ENCODE measurements at regions not wholly inside any gene's neighbourhood (a gene's known extent, or its start where the extent isn't known, plus 50 kb on each side); places are given as distances from the start of the nearest gene placed in this dataset.
"Not testable (repeated sequence)": the region's sequence is repeated elsewhere in the genome, so short reads cannot be mapped to it uniquely, and the experiment has no call there.

GRCh38 chr17:46430300-46430699 lies 68.7 kb upstream of the ARL17B start:
- DNase-seq; H3K36me3 Mint-ChIP-seq; H2AFZ ChIP-seq (ENCODE audit: insufficient read depth, low read depth, low read length, poor library complexity, severe bottlenecking); H3K4me1 ChIP-seq (ENCODE audit: control insufficient read depth in 1 of 2, insufficient read depth in 2 of 2, low read length in 2 of 2); H3K4me2 ChIP-seq (replicated peaks; ENCODE audit: extremely low read depth, low read length, poor library complexity, severe bottlenecking); H3K4me3 Mint-ChIP-seq; H3K9me3 Mint-ChIP-seq; intact Hi-C loops (cut with micrococcal nuclease); H3K27me3 Mint-ChIP-seq (ENCODE audit: low read depth in 3 of 3); H3K4me3 ChIP-seq (replicated peaks in 1 of 3; ENCODE audit: low read depth in 2 of 3, low read length in 3 of 3); H3K4me1 Mint-ChIP-seq; H3K27ac ChIP-seq (ENCODE audit: low read depth in 1 of 2, low read length in 2 of 2); H3K27me3 ChIP-seq (ENCODE audit: control insufficient read depth in 2 of 2, insufficient read depth in 2 of 2, low read length in 2 of 2); H3K79me2 ChIP-seq (ENCODE audit: insufficient read depth, low read length); H3K36me3 ChIP-seq (replicated peaks in 1 of 2; ENCODE audit: control insufficient read depth in 1 of 2, insufficient read depth in 2 of 2, low read length in 2 of 2); H3K27ac Mint-ChIP-seq; H4K20me1 ChIP-seq (ENCODE audit: insufficient read depth, low read length); H3K9ac ChIP-seq (ENCODE audit: insufficient read depth, low read length, poor library complexity, severe bottlenecking); H3K9me3 ChIP-seq (replicated peaks in 1 of 2; ENCODE audit: control insufficient read depth in 1 of 2, insufficient read depth in 1 of 2, low read length in 2 of 2): not testable (repeated sequence)
- no CpG with 5 or more reads among the region's 2 CpGs for WGBS (ENCODE audit: insufficient coverage)

DNA sequence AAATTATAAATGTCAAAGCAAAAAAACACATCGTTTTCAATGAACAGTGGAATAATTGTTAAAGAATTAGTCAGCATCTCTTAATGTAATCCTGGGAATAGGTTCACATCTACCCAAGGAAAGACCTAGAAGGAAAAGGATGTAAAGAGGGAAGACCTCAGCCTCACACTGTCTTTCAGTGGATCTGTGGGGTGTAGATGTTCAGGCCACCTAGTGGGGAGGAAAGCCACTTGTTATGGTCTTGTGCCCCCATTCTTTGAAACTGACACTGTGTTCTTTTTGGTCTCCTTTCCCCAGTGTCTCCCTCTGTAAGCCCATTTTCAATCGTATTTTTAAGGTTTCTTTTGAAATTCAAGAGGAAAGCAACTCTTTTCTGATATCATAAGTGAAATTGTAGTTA lies 68.1 kb upstream of the ARL17B start:
- intact Hi-C loops (cut with micrococcal nuclease); H3K9me3 ChIP-seq (replicated peaks in 1 of 2; ENCODE audit: control insufficient read depth in 1 of 2, insufficient read depth in 1 of 2, low read length in 2 of 2); H3K4me1 ChIP-seq (ENCODE audit: control insufficient read depth in 1 of 2, insufficient read depth in 2 of 2, low read length in 2 of 2); H3K27me3 Mint-ChIP-seq (ENCODE audit: low read depth in 3 of 3); H3K79me2 ChIP-seq (ENCODE audit: insufficient read depth, low read length); H3K9me3 Mint-ChIP-seq; H4K20me1 ChIP-seq (ENCODE audit: insufficient read depth, low read length); H3K4me1 Mint-ChIP-seq; H3K27me3 ChIP-seq (ENCODE audit: control insufficient read depth in 2 of 2, insufficient read depth in 2 of 2, low read length in 2 of 2); H3K4me3 ChIP-seq (replicated peaks in 1 of 3; ENCODE audit: low read depth in 2 of 3, low read length in 3 of 3); H3K4me2 ChIP-seq (replicated peaks; ENCODE audit: extremely low read depth, low read length, poor library complexity, severe bottlenecking); H2AFZ ChIP-seq (ENCODE audit: insufficient read depth, low read depth, low read length, poor library complexity, severe bottlenecking); H3K27ac ChIP-seq (ENCODE audit: low read depth in 1 of 2, low read length in 2 of 2); H3K36me3 Mint-ChIP-seq; DNase-seq; H3K9ac ChIP-seq (ENCODE audit: insufficient read depth, low read length, poor library complexity, severe bottlenecking); H3K4me3 Mint-ChIP-seq; H3K27ac Mint-ChIP-seq; H3K36me3 ChIP-seq (replicated peaks in 1 of 2; ENCODE audit: control insufficient read depth in 1 of 2, insufficient read depth in 2 of 2, low read length in 2 of 2): not testable (repeated sequence)
- no CpG with 5 or more reads among the region's 2 CpGs for WGBS (ENCODE audit: insufficient coverage)

DNA sequence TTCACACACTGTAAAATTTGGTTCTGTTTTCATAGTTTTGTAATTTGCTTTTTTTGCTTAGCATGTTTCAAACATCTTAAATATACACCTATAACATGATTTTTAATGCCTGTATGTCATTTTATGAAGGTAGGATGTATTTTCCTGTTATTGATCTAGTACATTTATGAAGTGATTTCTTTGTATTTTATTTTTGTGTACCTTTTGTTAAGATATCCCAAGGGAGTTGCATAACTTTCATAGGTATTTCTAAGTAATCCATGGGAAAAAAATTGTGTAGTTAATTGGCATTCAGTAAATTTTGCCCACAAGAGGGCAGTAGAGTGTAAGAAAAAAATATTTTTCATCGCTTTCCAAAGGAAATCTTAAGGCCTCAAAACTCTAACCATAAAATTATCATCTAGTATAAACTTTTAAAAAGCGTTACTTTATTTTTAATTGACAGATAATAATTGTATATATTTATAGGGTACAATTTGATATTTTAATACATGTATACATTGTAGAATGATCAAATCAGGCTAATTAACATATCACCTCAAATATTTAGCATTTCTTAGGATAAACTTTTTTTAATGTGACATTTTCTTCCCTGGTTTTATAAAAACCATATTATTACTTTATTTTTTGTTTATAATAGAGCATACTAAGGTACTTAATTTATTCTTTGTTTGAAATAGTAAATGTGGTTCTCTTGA lies 62.8 kb upstream of the ARL17B start:
- H3K4me1 Mint-ChIP-seq; H3K79me2 ChIP-seq (ENCODE audit: insufficient read depth, low read length); H3K36me3 ChIP-seq (replicated peaks in 1 of 2; ENCODE audit: control insufficient read depth in 1 of 2, insufficient read depth in 2 of 2, low read length in 2 of 2); H3K9me3 Mint-ChIP-seq; H3K27me3 Mint-ChIP-seq (ENCODE audit: low read depth in 3 of 3); H3K4me2 ChIP-seq (replicated peaks; ENCODE audit: extremely low read depth, low read length, poor library complexity, severe bottlenecking); DNase-seq; H3K4me3 ChIP-seq (replicated peaks in 1 of 3; ENCODE audit: low read depth in 2 of 3, low read length in 3 of 3); H2AFZ ChIP-seq (ENCODE audit: insufficient read depth, low read depth, low read length, poor library complexity, severe bottlenecking); H3K9me3 ChIP-seq (replicated peaks in 1 of 2; ENCODE audit: control insufficient read depth in 1 of 2, insufficient read depth in 1 of 2, low read length in 2 of 2); H3K27ac ChIP-seq (ENCODE audit: low read depth in 1 of 2, low read length in 2 of 2); H3K27ac Mint-ChIP-seq; H3K4me3 Mint-ChIP-seq; H4K20me1 ChIP-seq (ENCODE audit: insufficient read depth, low read length); H3K36me3 Mint-ChIP-seq; H3K4me1 ChIP-seq (ENCODE audit: control insufficient read depth in 1 of 2, insufficient read depth in 2 of 2, low read length in 2 of 2); H3K27me3 ChIP-seq (ENCODE audit: control insufficient read depth in 2 of 2, insufficient read depth in 2 of 2, low read length in 2 of 2); H3K9ac ChIP-seq (ENCODE audit: insufficient read depth, low read length, poor library complexity, severe bottlenecking); intact Hi-C loops (cut with micrococcal nuclease): not testable (repeated sequence)
- no CpG with 5 or more reads among the region's 2 CpGs for WGBS (ENCODE audit: insufficient coverage)

DNA sequence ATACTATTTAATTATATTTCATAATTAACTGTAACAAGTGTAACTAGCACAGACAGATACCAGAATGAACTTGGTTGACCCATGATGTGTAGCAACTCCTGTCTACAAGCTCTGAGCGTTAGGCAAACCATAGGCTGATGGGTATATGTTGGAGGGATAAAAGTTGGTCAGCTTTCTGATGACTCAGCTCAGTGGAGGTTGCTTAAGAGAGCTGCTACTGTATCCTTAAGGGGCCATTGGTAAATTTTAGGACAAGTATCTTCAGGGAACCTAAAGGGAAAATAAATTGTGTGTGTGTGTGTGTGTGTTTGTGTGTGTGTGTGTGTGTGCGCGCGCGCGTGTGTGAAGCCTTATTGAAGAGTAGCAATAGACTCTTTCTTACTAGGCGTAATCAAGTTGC lies 56.3 kb upstream of the ARL17B start:
- H3K4me2 ChIP-seq (replicated peaks; ENCODE audit: extremely low read depth, low read length, poor library complexity, severe bottlenecking); H3K36me3 Mint-ChIP-seq; H3K9me3 ChIP-seq (replicated peaks in 1 of 2; ENCODE audit: control insufficient read depth in 1 of 2, insufficient read depth in 1 of 2, low read length in 2 of 2); H3K36me3 ChIP-seq (replicated peaks in 1 of 2; ENCODE audit: control insufficient read depth in 1 of 2, insufficient read depth in 2 of 2, low read length in 2 of 2); H3K9me3 Mint-ChIP-seq; H3K27me3 ChIP-seq (ENCODE audit: control insufficient read depth in 2 of 2, insufficient read depth in 2 of 2, low read length in 2 of 2); H3K4me3 ChIP-seq (replicated peaks in 1 of 3; ENCODE audit: low read depth in 2 of 3, low read length in 3 of 3); H3K27me3 Mint-ChIP-seq (ENCODE audit: low read depth in 3 of 3); H3K79me2 ChIP-seq (ENCODE audit: insufficient read depth, low read length); intact Hi-C loops (cut with micrococcal nuclease); H3K4me1 Mint-ChIP-seq; H3K9ac ChIP-seq (ENCODE audit: insufficient read depth, low read length, poor library complexity, severe bottlenecking); H3K4me3 Mint-ChIP-seq; H4K20me1 ChIP-seq (ENCODE audit: insufficient read depth, low read length); H3K27ac ChIP-seq (ENCODE audit: low read depth in 1 of 2, low read length in 2 of 2); H3K4me1 ChIP-seq (ENCODE audit: control insufficient read depth in 1 of 2, insufficient read depth in 2 of 2, low read length in 2 of 2); H3K27ac Mint-ChIP-seq; H2AFZ ChIP-seq (ENCODE audit: insufficient read depth, low read depth, low read length, poor library complexity, severe bottlenecking): not testable (repeated sequence)
- WGBS (ENCODE audit: insufficient coverage) = no CpG with 5 or more reads among the region's 7 CpGs
- peak in 2 of 3 donors; percentile 35 to 68 for DNase-seq
